ENCODE measurements at regions not wholly inside any gene's neighbourhood (a gene's known extent, or its start where the extent isn't known, plus 50 kb on each side); places are given as distances from the start of the nearest gene placed in this dataset.

- Histone ChIP-seq H3K4me3 (ENCODE audit: low read depth, low read length) (no peak overlapping the region), H3K36me3 (no peaks in the 10 kb centered on the region), H3K27me3 (ENCODE audit: insufficient read depth, low read depth, severe bottlenecking) (no peaks in the 10 kb centered on the region), H3K9me3 (ENCODE audit: severe bottlenecking) (no peaks in the 10 kb centered on the region), H3K27ac (no peak overlapping the region)
- DNase-seq: no peak
- TF ChIP-seq CTCF (IDR thresholded peaks at IDR 0.05; ENCODE audit: low read depth, low read length): no peak
Observed at GRCh38 chr1:213602796-213603486, 384.8 kb upstream of the PROX1 start.

GRCh38 chr1:213604477-213604876, 383.3 kb upstream of the PROX1 start:
- H3K27ac ChIP-seq: no peak overlapping the region
- H3K4me3 ChIP-seq (ENCODE audit: low read depth, low read length): no peak overlapping the region
- H3K9me3 ChIP-seq (ENCODE audit: severe bottlenecking): no peaks in the 10 kb centered on the region
- H3K36me3 ChIP-seq: no peaks in the 10 kb centered on the region
- DNase-seq: no peak
- no peak for TF ChIP-seq CTCF (IDR thresholded peaks at IDR 0.05; ENCODE audit: low read depth, low read length)
- no peaks in the 10 kb centered on the region for H3K27me3 ChIP-seq (ENCODE audit: insufficient read depth, low read depth, severe bottlenecking)

- no peaks in the 10 kb centered on the region for H3K9me3 ChIP-seq (ENCODE audit: severe bottlenecking)
- no peak for TF ChIP-seq CTCF (IDR thresholded peaks at IDR 0.05; ENCODE audit: low read depth, low read length)
- H3K4me3 ChIP-seq (ENCODE audit: low read depth, low read length): no peak overlapping the region
- H3K36me3 ChIP-seq: no peaks in the 10 kb centered on the region
- peaks cover 4% of the 10 kb centered on the region for H3K27me3 ChIP-seq (ENCODE audit: insufficient read depth, low read depth, severe bottlenecking)
- DNase-seq: no peak
- no peak overlapping the region for H3K27ac ChIP-seq
Observed at GRCh38 chr1:213605732-213606131, 382.0 kb upstream of the PROX1 start.

- Histone ChIP-seq H3K4me3 (ENCODE audit: low read depth, low read length) (no peak overlapping the region), H3K27me3 (ENCODE audit: insufficient read depth, low read depth, severe bottlenecking) (peaks cover 4% of the 10 kb centered on the region), H3K9me3 (ENCODE audit: severe bottlenecking) (no peaks in the 10 kb centered on the region), H3K36me3 (no peaks in the 10 kb centered on the region), H3K27ac (no peak overlapping the region)
- DNase-seq: no peak
- TF ChIP-seq CTCF (IDR thresholded peaks at IDR 0.05; ENCODE audit: low read depth, low read length): no peak
Observed at GRCh38 chr1:213606252-213606820, 381.4 kb upstream of the PROX1 start.

GRCh38 chr1:213613549-213613948, 374.2 kb upstream of the PROX1 start:
- no peaks in the 10 kb centered on the region for H3K36me3 ChIP-seq
- DNase-seq: no peak
- H3K9me3 ChIP-seq (ENCODE audit: severe bottlenecking): no peaks in the 10 kb centered on the region
- no peak overlapping the region for H3K27ac ChIP-seq
- no peak for TF ChIP-seq CTCF (IDR thresholded peaks at IDR 0.05; ENCODE audit: low read depth, low read length)
- peaks cover 4% of the 10 kb centered on the region for H3K27me3 ChIP-seq (ENCODE audit: insufficient read depth, low read depth, severe bottlenecking)
- no peak overlapping the region for H3K4me3 ChIP-seq (ENCODE audit: low read depth, low read length)
